ENCODE measurements at regions not wholly inside any gene's neighbourhood (a gene's known extent, or its start where the extent isn't known, plus 50 kb on each side); places are given as distances from the start of the nearest gene placed in this dataset.

- TF ChIP-seq TOX (CRISPR knock-in tag; IDR thresholded peaks at IDR 0.05; ENCODE audit: borderline replicate concordance) (no peak), OSR1 (CRISPR knock-in tag; IDR thresholded peaks at IDR 0.05) (no peak), CSRNP3 (CRISPR knock-in tag; IDR thresholded peaks at IDR 0.05) (no peak), GLIS3 (CRISPR knock-in tag; IDR thresholded peaks at IDR 0.05) (no peak), ESRRG (CRISPR knock-in tag; IDR thresholded peaks at IDR 0.05) (no peak), BACH2 (CRISPR knock-in tag; IDR thresholded peaks at IDR 0.05; ENCODE audit: borderline replicate concordance) (no peak), ARNTL (CRISPR knock-in tag; IDR thresholded peaks at IDR 0.05; ENCODE audit: borderline replicate concordance, low read depth) (no peak), ISL1 (CRISPR knock-in tag; IDR thresholded peaks at IDR 0.05) (no peak), TSHZ2 (CRISPR knock-in tag; IDR thresholded peaks at IDR 0.05) (no peak), ZNF8 (CRISPR knock-in tag; IDR thresholded peaks at IDR 0.05) (no peak), TCF4 (CRISPR knock-in tag; IDR thresholded peaks at IDR 0.05; ENCODE audit: borderline replicate concordance) (no peak), CSDC2 (CRISPR knock-in tag; IDR thresholded peaks at IDR 0.05) (no peak)
- TF ChIP-seq, protein P1, sequence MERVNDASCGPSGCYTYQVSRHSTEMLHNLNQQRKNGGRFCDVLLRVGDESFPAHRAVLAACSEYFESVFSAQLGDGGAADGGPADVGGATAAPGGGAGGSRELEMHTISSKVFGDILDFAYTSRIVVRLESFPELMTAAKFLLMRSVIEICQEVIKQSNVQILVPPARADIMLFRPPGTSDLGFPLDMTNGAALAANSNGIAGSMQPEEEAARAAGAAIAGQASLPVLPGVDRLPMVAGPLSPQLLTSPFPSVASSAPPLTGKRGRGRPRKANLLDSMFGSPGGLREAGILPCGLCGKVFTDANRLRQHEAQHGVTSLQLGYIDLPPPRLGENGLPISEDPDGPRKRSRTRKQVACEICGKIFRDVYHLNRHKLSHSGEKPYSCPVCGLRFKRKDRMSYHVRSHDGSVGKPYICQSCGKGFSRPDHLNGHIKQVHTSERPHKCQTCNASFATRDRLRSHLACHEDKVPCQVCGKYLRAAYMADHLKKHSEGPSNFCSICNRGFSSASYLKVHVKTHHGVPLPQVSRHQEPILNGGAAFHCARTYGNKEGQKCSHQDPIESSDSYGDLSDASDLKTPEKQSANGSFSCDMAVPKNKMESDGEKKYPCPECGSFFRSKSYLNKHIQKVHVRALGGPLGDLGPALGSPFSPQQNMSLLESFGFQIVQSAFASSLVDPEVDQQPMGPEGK (CRISPR knock-in tag; IDR thresholded peaks at IDR 0.05; ENCODE audit: borderline replicate concordance), result no peak
- TF ChIP-seq, protein P2, sequence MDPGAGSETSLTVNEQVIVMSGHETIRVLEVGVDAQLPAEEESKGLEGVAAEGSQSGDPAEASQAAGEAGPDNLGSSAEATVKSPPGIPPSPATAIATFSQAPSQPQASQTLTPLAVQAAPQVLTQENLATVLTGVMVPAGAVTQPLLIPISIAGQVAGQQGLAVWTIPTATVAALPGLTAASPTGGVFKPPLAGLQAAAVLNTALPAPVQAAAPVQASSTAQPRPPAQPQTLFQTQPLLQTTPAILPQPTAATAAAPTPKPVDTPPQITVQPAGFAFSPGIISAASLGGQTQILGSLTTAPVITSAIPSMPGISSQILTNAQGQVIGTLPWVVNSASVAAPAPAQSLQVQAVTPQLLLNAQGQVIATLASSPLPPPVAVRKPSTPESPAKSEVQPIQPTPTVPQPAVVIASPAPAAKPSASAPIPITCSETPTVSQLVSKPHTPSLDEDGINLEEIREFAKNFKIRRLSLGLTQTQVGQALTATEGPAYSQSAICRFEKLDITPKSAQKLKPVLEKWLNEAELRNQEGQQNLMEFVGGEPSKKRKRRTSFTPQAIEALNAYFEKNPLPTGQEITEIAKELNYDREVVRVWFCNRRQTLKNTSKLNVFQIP (CRISPR knock-in tag; IDR thresholded peaks at IDR 0.05; ENCODE audit: borderline replicate concordance, low read depth), result no peak
- TF ChIP-seq, protein P3, sequence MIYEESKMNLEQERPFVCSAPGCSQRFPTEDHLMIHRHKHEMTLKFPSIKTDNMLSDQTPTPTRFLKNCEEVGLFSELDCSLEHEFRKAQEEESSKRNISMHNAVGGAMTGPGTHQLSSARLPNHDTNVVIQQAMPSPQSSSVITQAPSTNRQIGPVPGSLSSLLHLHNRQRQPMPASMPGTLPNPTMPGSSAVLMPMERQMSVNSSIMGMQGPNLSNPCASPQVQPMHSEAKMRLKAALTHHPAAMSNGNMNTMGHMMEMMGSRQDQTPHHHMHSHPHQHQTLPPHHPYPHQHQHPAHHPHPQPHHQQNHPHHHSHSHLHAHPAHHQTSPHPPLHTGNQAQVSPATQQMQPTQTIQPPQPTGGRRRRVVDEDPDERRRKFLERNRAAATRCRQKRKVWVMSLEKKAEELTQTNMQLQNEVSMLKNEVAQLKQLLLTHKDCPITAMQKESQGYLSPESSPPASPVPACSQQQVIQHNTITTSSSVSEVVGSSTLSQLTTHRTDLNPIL (CRISPR knock-in tag; IDR thresholded peaks at IDR 0.05; ENCODE audit: low read depth), result no peak
- no peak for ATAC-seq
Measured at GRCh38 chr1:68812333-68812732, 315.5 kb upstream of the DEPDC1 start.

GRCh38 chr1:68814067-68814466, 317.2 kb upstream of the DEPDC1 start:
- no peak for TF ChIP-seq ESRRG (CRISPR knock-in tag; IDR thresholded peaks at IDR 0.05)
- no peak for TF ChIP-seq GLIS3 (CRISPR knock-in tag; IDR thresholded peaks at IDR 0.05)
- no peak for TF ChIP-seq SNAI2 (CRISPR knock-in tag; IDR thresholded peaks at IDR 0.05)
- TF ChIP-seq TSHZ2 (CRISPR knock-in tag; IDR thresholded peaks at IDR 0.05), result no peak
- TF ChIP-seq ZC3H10 (CRISPR knock-in tag; IDR thresholded peaks at IDR 0.05), result no peak
- no peak for TF ChIP-seq ZNF8 (CRISPR knock-in tag; IDR thresholded peaks at IDR 0.05)
- ATAC-seq, result no peak

- no peak for ATAC-seq
- TF ChIP-seq ZNF8 (CRISPR knock-in tag; IDR thresholded peaks at IDR 0.05) (no peak), ZFP3 (CRISPR knock-in tag; IDR thresholded peaks at IDR 0.05) (no peak), ZFP30 (CRISPR knock-in tag; IDR thresholded peaks at IDR 0.05) (no peak), PPARA (CRISPR knock-in tag; IDR thresholded peaks at IDR 0.05; ENCODE audit: borderline replicate concordance) (no peak), ZNF70 (CRISPR knock-in tag; IDR thresholded peaks at IDR 0.05) (no peak), GLIS3 (CRISPR knock-in tag; IDR thresholded peaks at IDR 0.05) (no peak), BACH2 (CRISPR knock-in tag; IDR thresholded peaks at IDR 0.05; ENCODE audit: borderline replicate concordance) (no peak)
- TF ChIP-seq, protein P2 (CRISPR knock-in tag; IDR thresholded peaks at IDR 0.05; ENCODE audit: borderline replicate concordance, low read depth), result no peak
- TF ChIP-seq, protein P3 (CRISPR knock-in tag; IDR thresholded peaks at IDR 0.05; ENCODE audit: low read depth), result no peak
Measured at GRCh38 chr1:68815632-68816031, 318.8 kb upstream of the DEPDC1 start.
